HCT116 (cell line): ENCODE measurements at regions not wholly inside any gene's neighbourhood (a gene's known extent, or its start where the extent isn't known, plus 50 kb on each side); places are given as distances from the start of the nearest gene placed in this dataset.

Experiments used
- ATAC-seq: fragments of 200-7000 bp; cut with Tn5 transposase; 2 replicates; pipeline ENCODE4 v1.9.1; 2020; ENCODE audit warnings: mild to moderate bottlenecking, moderate library complexity
- BruUV-seq: library from RNA; stranded (reverse); fragments of 400-500 nt; replicated peaks from 2 replicates; lab custom pipeline; 2021; lab: Mats Ljungman, UMichigan
- CTCF ChIA-PET: fragments of 300-600 bp; sonication (Branson Sonifier 250); formaldehyde crosslinking; loops from one replicate; lab custom pipeline; 2021; ENCODE audit warnings: antibody characterized with exemption; lab: Charles Lee
- POLR2A ChIA-PET: fragments of 300-600, 350-600 bp; sonication (Branson Sonifier 250); formaldehyde crosslinking; loops from one replicate; lab custom pipeline; 2021; ENCODE audit warnings: antibody characterized with exemption; lab: Charles Lee
- RAD21 ChIA-PET, 2 experiments: fragments of 300-600 bp; sonication (Branson Sonifier 250); formaldehyde crosslinking; loops; one replicate each; lab custom pipeline; 2023; ENCODE audit warnings: low total read pairs in 2 of 2; ENCODE audit not compliant: uncharacterized antibody in 2 of 2, unreplicated experiment in 2 of 2, low non-redundant PET in 1 of 2; lab: Charles Lee
- DNase-seq: peaks from one replicate; pipeline ENCODE4 v3.0.0-alpha.2; 2010; ENCODE audit warnings: low read depth, low spot score
- H2AFZ ChIP-seq: fragments of 200-600 bp; shearing (Covaris generic), sonication (generic); 2 replicates; pipeline ENCODE4 v1.6.1; 2017; ENCODE audit warnings: low read depth, mixed run types, mixed read lengths, antibody characterized with exemption, low read length; ENCODE audit not compliant: poor library complexity, severe bottlenecking
- H3K27ac ChIP-seq: 2 replicates; pipeline ENCODE4 v1.5.1; 2012; ENCODE audit warnings: low read depth, low read length
- H3K27me3 ChIP-seq: fragments of 200-600 bp; sonication (generic); 2 replicates; pipeline ENCODE4 v1.6.1; 2016; ENCODE audit warnings: mixed run types, low read length, mixed read lengths; ENCODE audit not compliant: insufficient read depth
- H3K36me3 ChIP-seq, 2 experiments: fragments of 200-500 bp in 1 of 2; fragments of 200-600 bp in 1 of 2; sonication (Bioruptor generic) in 1 of 2; sonication (generic) in 1 of 2; 2 replicates each; pipeline versions ENCODE4 v1.5.1 to v1.6.1; 2014 to 2016; ENCODE audit warnings: low read length in 2 of 2, inconsistent platforms in 1 of 2, mixed read lengths in 1 of 2, mixed run types in 1 of 2; ENCODE audit not compliant: insufficient read depth in 2 of 2, control insufficient read depth in 1 of 2
- H3K4me1 ChIP-seq, 2 experiments: fragments of 200-600 bp in 1 of 2; sonication (generic) in 1 of 2; 2 replicates each; pipeline versions ENCODE4 v1.5.1 to v1.6.1; 2012 to 2017; ENCODE audit warnings: low read length in 2 of 2, inconsistent platforms in 1 of 2, mild to moderate bottlenecking in 1 of 2, mixed read lengths in 1 of 2, mixed run types in 1 of 2, moderate library complexity in 1 of 2; ENCODE audit not compliant: insufficient read depth in 2 of 2, control insufficient read depth in 1 of 2
- H3K4me2 ChIP-seq: fragments of 200-600 bp; sonication (generic); 2 replicates; pipeline ENCODE4 v1.6.1; 2017; ENCODE audit warnings: mixed run types, low read length, mixed read lengths
- H3K4me3 ChIP-seq, 2 experiments: fragments of 200-600 bp in 1 of 2; sonication (generic) in 1 of 2; replicated peaks in 1 of 2; 2 replicates each; pipeline ENCODE4 v1.5.1; 2011 to 2016; ENCODE audit warnings: low read length in 2 of 2, control low read depth in 1 of 2, low read depth in 1 of 2, mild to moderate bottlenecking in 1 of 2, mixed read lengths in 1 of 2, mixed run types in 1 of 2
- H3K79me2 ChIP-seq: fragments of 200-600 bp; sonication (generic); 2 replicates; pipeline ENCODE4 v1.6.1; 2017; ENCODE audit warnings: mild to moderate bottlenecking, mixed run types, low read length, moderate library complexity, mixed read lengths; ENCODE audit not compliant: insufficient read depth
- H3K9ac ChIP-seq: fragments of 200-600 bp; sonication (generic); 2 replicates; pipeline ENCODE4 v1.6.1; 2016; ENCODE audit warnings: low read length, mixed read lengths
- H3K9me2 ChIP-seq: fragments of 200-600 bp; sonication (generic), shearing (Covaris generic); 2 replicates; pipeline ENCODE4 v1.6.1; 2017; ENCODE audit warnings: mixed run types, mild to moderate bottlenecking, moderate library complexity; ENCODE audit not compliant: insufficient read depth
- H3K9me3 ChIP-seq, 2 experiments: fragments of 200-500 bp in 1 of 2; fragments of 200-600 bp in 1 of 2; sonication (Bioruptor generic) in 1 of 2; sonication (generic) in 1 of 2; 2 replicates each; pipeline ENCODE4 v1.6.1; 2014 to 2017; ENCODE audit warnings: low read length in 2 of 2, mixed read lengths in 2 of 2, inconsistent platforms in 1 of 2, low read depth in 1 of 2, mild to moderate bottlenecking in 1 of 2, mixed run types in 1 of 2, moderate library complexity in 1 of 2; ENCODE audit not compliant: control insufficient read depth in 1 of 2, insufficient read depth in 1 of 2
- H4K20me1 ChIP-seq: fragments of 200-600 bp; sonication (generic), shearing (Covaris generic); 2 replicates; pipeline ENCODE4 v1.6.1; 2017; ENCODE audit warnings: mixed run types, mild to moderate bottlenecking, moderate library complexity; ENCODE audit not compliant: insufficient read depth
- CEBPB ChIP-seq: IDR thresholded peaks from 2 replicates; pipeline ENCODE4 v1.6.1; 2012; ENCODE audit warnings: low read depth
- EZH2 ChIP-seq: fragments of 200-600 bp; sonication (generic); IDR thresholded peaks from 2 replicates; pipeline ENCODE4 v1.6.1; 2017; ENCODE audit warnings: antibody characterized with exemption, mixed run types
- EZH2phosphoT487 ChIP-seq: fragments of 200-600 bp; IDR thresholded peaks from 2 replicates; pipeline ENCODE4 v1.6.1; 2018; ENCODE audit warnings: antibody characterized with exemption, borderline replicate concordance
- FOSL1 ChIP-seq: IDR thresholded peaks from 2 replicates; pipeline ENCODE4 v1.6.1; 2012; ENCODE audit warnings: low read depth
- JUND ChIP-seq: IDR thresholded peaks from 2 replicates; pipeline ENCODE4 v1.6.1; 2012
- POLR2A ChIP-seq: IDR thresholded peaks from 2 replicates; pipeline ENCODE4 v1.7.0; 2011; ENCODE audit warnings: borderline replicate concordance; ENCODE audit not compliant: insufficient read depth, insufficient read length; ENCODE audit errors: extremely low read depth
- POLR2AphosphoS5 ChIP-seq: IDR thresholded peaks from 2 replicates; pipeline ENCODE4 v1.6.1; 2011; ENCODE audit warnings: mild to moderate bottlenecking, low read depth, low read length, moderate library complexity
- RAD21 ChIP-seq: IDR thresholded peaks from 2 replicates; pipeline ENCODE4 v1.6.1; 2012; ENCODE audit warnings: low read depth, mild to moderate bottlenecking
- SIN3A ChIP-seq: IDR thresholded peaks from 2 replicates; pipeline ENCODE4 v1.6.1; 2012; ENCODE audit warnings: low read depth
- SP1 ChIP-seq: IDR thresholded peaks from 2 replicates; pipeline ENCODE4 v1.6.1; 2012; ENCODE audit warnings: low read depth
- SRF ChIP-seq: IDR thresholded peaks from 2 replicates; pipeline ENCODE4 v1.6.1; 2012; ENCODE audit warnings: low read depth
- TCF7L2 ChIP-seq: IDR thresholded peaks from 2 replicates; pipeline ENCODE4 v1.7.0; 2011; ENCODE audit warnings: borderline replicate concordance, inconsistent platforms; ENCODE audit not compliant: insufficient read depth, insufficient read length; ENCODE audit errors: extremely low read depth
- ZFX ChIP-seq: fragments of 450-650 bp; IDR thresholded peaks from 2 replicates; pipeline ENCODE4 v1.6.1; 2017
- ZNF274 ChIP-seq: fragments of 200-500 bp; sonication (Bioruptor generic); IDR thresholded peaks from 2 replicates; pipeline ENCODE4 v1.6.1; 2014; ENCODE audit warnings: mild to moderate bottlenecking, low read depth, low read length, inconsistent platforms
- intact Hi-C: fragments of 100-400 bp; cut with micrococcal nuclease; formaldehyde crosslinking; loops from 2 replicates; pipeline ENCODE4 v1.10.0; 2022
- TF ChIP-seq, protein P1 (sequence below): IDR thresholded peaks from 2 replicates; pipeline ENCODE4 v1.6.1; 2012
- TF ChIP-seq, protein P2 (sequence below): IDR thresholded peaks from 2 replicates; pipeline ENCODE4 v1.6.1; 2012

DNA sequence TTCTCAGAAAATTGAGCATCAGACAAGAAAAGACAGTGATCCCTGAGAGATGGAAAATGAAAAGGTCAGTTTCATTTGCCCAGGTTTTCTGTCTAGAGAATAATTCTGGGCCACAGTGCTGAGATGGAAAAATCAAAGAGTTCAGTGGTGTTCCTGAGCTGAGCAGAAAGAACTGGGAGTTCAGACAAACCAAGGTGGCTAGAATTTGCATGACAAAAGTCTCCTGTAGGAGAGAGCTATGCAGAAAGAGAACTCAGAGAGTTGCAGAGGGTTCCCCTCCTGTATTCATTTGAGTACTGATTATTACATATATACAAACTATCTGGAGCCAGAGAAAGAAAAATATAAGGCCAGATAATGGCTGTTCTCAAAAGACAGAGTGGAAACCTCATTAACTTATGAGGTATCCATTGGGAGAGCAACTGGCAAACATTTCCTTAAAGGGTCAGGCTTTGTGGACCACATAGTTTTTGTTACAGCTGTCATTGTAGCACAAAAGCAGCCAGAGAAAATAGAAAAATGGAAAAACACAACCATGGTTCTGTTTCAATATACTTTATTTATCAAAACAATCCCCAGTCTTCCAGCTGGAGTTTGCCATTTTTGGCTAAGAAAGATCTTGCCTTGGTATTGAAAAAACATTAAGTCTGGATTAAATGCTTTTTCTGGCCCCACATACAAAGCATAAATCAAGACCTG lies 1004.1 kb downstream of the TBL1XR1 start:
- Histone ChIP-seq H2AFZ (no peak overlapping the region), H3K36me3 (no peaks in the 10 kb centered on the region), H3K9ac (no peak overlapping the region), H3K4me2 (no peak overlapping the region), H3K4me1 (no peaks in the 10 kb centered on the region), H4K20me1 (no peaks in the 10 kb centered on the region), H3K9me3 (no peaks in the 10 kb centered on the region), H3K4me3 (no peak overlapping the region), H3K9me2 (no peaks in the 10 kb centered on the region), H3K79me2 (no peaks in the 10 kb centered on the region), H3K27me3 (no peaks in the 10 kb centered on the region), H3K27ac (no peak overlapping the region)
- TF ChIP-seq, protein P1, sequence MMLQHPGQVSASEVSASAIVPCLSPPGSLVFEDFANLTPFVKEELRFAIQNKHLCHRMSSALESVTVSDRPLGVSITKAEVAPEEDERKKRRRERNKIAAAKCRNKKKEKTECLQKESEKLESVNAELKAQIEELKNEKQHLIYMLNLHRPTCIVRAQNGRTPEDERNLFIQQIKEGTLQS = no peak
- TF ChIP-seq SRF (no peak), ZFX (no peak), CEBPB (no peak), JUND (no peak), POLR2AphosphoS5 (no peak)
- POLR2A ChIA-PET = no interaction called here
- ATAC-seq (no peak), DNase-seq (no peak)
- intact Hi-C loops = no loop called here
- RAD21 ChIA-PET = no interaction called here
- CTCF ChIA-PET = no interaction called here
- BruUV-seq = no TSS peak

DNA sequence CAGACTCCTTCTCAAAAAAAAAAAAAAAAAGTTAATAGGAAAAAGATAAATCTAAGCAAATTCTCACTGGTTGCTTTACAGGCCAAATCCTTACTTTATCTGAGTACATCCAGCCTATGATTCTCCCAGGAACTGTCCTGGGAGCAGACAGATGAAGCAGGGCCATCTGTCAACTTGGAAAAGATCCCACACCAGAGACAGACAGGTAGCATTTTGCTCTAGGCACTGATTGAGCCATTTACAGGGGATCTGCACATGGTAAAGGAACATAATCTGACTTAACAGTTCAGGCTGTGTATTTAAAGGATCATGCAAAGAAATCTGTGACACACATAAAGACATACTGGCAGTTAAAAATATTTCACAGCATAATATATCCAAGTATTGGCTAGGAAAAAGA lies 1006.5 kb downstream of the TBL1XR1 start:
- Histone ChIP-seq H3K4me2 (no peak overlapping the region), H3K79me2 (no peaks in the 10 kb centered on the region), H4K20me1 (no peaks in the 10 kb centered on the region), H3K9ac (no peak overlapping the region), H3K9me3 (no peaks in the 10 kb centered on the region), H3K4me3 (no peak overlapping the region), H3K27ac (no peak overlapping the region), H3K36me3 (no peaks in the 10 kb centered on the region), H3K27me3 (no peaks in the 10 kb centered on the region), H3K4me1 (no peaks in the 10 kb centered on the region), H3K9me2 (no peaks in the 10 kb centered on the region), H2AFZ (no peak overlapping the region)
- no TSS peak for BruUV-seq
- DNase-seq (no peak), ATAC-seq (no peak)
- ChIA-PET POLR2A (no interaction called here), CTCF (no interaction called here), RAD21 (no interaction called here)
- TF ChIP-seq POLR2A (no peak), FOSL1 (no peak), RAD21 (no peak), EZH2phosphoT487 (no peak), SIN3A (no peak), ZFX (no peak), SRF (no peak), EZH2 (no peak), CEBPB (no peak), POLR2AphosphoS5 (no peak), ZNF274 (no peak), SP1 (no peak), TCF7L2 (no peak)
- TF ChIP-seq, protein P2, sequence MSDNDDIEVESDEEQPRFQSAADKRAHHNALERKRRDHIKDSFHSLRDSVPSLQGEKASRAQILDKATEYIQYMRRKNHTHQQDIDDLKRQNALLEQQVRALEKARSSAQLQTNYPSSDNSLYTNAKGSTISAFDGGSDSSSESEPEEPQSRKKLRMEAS = no peak
- intact Hi-C loops = no loop called here
